ENCODE measurements at regions not wholly inside any gene's neighbourhood (a gene's known extent, or its start where the extent isn't known, plus 50 kb on each side); places are given as distances from the start of the nearest gene placed in this dataset.

- 34% methylated on average over 3 of the region's 3 CpGs for WGBS (ENCODE audit: low lambda C conversion rate)
- no peak for FAIRE-seq
- no peak for TF ChIP-seq CEBPG (CRISPR knock-in tag; IDR thresholded peaks at IDR 0.05)
- no peaks in the 10 kb centered on the region for H4K20me1 ChIP-seq (ENCODE audit: insufficient read depth, low read length)
- H3K27me3 ChIP-seq (ENCODE audit: control insufficient read depth in 1 of 2, insufficient read depth in 2 of 2, low read length in 2 of 2): no peaks in the 10 kb centered on the region
- no peak overlapping the region for H3K4me2 ChIP-seq (ENCODE audit: low read depth, low read length)
- H3K4me1 ChIP-seq (ENCODE audit: insufficient read depth, low read length): no peaks in the 10 kb centered on the region
- no peaks in the 10 kb centered on the region for H3K36me3 ChIP-seq (replicated peaks in 1 of 2; ENCODE audit: control insufficient read depth in 1 of 2, insufficient read depth in 2 of 2, low read length in 2 of 2)
- ChIA-PET POLR2A (no interaction called here), CTCF (ENCODE audit: low intra/inter-chr PET ratio, low total read pairs) (no interaction called here)
- no peak overlapping the region for H3K27ac ChIP-seq (ENCODE audit: extremely low read length, insufficient read depth, low read length)
- H2AFZ ChIP-seq (ENCODE audit: low read length): no peak overlapping the region
- no peaks in the 10 kb centered on the region for H3K9me3 ChIP-seq (ENCODE audit: low read length)
- no TSS peak for BruUV-seq (replicated peaks)
- no peak overlapping the region for H3K4me3 ChIP-seq (replicated peaks in 1 of 3; ENCODE audit: insufficient read depth in 1 of 3, low read depth in 2 of 3, low read length in 3 of 3)
- H3K79me2 ChIP-seq (ENCODE audit: insufficient read depth, low read length): no peaks in the 10 kb centered on the region
- in situ Hi-C loops (cut with HindIII; ENCODE audit: extremely low pct_ligation_motif_present, low pct_unique_long_range_greater_than_20kb): no loop called here
- intact Hi-C loops (cut with micrococcal nuclease; ENCODE audit: unreplicated experiment): no loop called here
- DNase-seq (ENCODE audit: low spot score): no peak
- no peak for ATAC-seq
- H3K9ac ChIP-seq (ENCODE audit: insufficient read depth, low read depth, low read length): no peak overlapping the region
Observed at GRCh38 chr11:15430381-15430780, 315.7 kb downstream of the INSC start.

DNA sequence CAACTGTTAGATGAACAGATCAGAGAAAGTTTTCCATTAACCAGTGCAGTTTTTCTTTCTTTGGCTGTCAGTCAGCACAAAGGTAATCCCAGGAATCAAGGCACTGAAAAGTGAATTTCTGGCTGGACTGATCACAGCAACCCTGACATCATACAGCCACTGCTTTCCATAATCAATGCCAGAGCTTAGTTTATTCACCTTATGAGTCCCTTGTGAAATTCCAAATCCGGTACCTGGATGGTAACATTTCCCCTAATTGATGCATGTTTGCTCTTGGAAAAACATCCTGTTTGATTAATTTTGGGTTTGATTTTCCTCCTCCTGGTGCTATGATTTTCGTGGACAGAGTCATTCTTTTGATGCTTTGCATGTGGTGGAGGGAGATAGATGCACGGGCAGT is 319.8 kb downstream of the INSC start:
- Histone ChIP-seq H4K20me1 (ENCODE audit: insufficient read depth, low read length) (no peaks in the 10 kb centered on the region), H3K27ac (ENCODE audit: extremely low read length, insufficient read depth, low read length) (no peak overlapping the region), H2AFZ (ENCODE audit: low read length) (no peak overlapping the region), H3K4me2 (ENCODE audit: low read depth, low read length) (no peak overlapping the region), H3K4me3 (replicated peaks in 1 of 3; ENCODE audit: insufficient read depth in 1 of 3, low read depth in 2 of 3, low read length in 3 of 3) (no peak overlapping the region), H3K9ac (ENCODE audit: insufficient read depth, low read depth, low read length) (no peak overlapping the region), H3K9me3 (ENCODE audit: low read length) (no peaks in the 10 kb centered on the region), H3K36me3 (replicated peaks in 1 of 2; ENCODE audit: control insufficient read depth in 1 of 2, insufficient read depth in 2 of 2, low read length in 2 of 2) (no peaks in the 10 kb centered on the region), H3K27me3 (ENCODE audit: control insufficient read depth in 1 of 2, insufficient read depth in 2 of 2, low read length in 2 of 2) (no peaks in the 10 kb centered on the region; a peak in 1 of 5 replicates), H3K4me1 (ENCODE audit: insufficient read depth, low read length) (no peaks in the 10 kb centered on the region), H3K79me2 (ENCODE audit: insufficient read depth, low read length) (no peaks in the 10 kb centered on the region)
- ATAC-seq (no peak), DNase-seq (ENCODE audit: low spot score) (no peak), FAIRE-seq (no peak)
- TF ChIP-seq, protein P1, sequence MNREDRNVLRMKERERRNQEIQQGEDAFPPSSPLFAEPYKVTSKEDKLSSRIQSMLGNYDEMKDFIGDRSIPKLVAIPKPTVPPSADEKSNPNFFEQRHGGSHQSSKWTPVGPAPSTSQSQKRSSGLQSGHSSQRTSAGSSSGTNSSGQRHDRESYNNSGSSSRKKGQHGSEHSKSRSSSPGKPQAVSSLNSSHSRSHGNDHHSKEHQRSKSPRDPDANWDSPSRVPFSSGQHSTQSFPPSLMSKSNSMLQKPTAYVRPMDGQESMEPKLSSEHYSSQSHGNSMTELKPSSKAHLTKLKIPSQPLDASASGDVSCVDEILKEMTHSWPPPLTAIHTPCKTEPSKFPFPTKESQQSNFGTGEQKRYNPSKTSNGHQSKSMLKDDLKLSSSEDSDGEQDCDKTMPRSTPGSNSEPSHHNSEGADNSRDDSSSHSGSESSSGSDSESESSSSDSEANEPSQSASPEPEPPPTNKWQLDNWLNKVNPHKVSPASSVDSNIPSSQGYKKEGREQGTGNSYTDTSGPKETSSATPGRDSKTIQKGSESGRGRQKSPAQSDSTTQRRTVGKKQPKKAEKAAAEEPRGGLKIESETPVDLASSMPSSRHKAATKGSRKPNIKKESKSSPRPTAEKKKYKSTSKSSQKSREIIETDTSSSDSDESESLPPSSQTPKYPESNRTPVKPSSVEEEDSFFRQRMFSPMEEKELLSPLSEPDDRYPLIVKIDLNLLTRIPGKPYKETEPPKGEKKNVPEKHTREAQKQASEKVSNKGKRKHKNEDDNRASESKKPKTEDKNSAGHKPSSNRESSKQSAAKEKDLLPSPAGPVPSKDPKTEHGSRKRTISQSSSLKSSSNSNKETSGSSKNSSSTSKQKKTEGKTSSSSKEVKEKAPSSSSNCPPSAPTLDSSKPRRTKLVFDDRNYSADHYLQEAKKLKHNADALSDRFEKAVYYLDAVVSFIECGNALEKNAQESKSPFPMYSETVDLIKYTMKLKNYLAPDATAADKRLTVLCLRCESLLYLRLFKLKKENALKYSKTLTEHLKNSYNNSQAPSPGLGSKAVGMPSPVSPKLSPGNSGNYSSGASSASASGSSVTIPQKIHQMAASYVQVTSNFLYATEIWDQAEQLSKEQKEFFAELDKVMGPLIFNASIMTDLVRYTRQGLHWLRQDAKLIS (CRISPR knock-in tag; IDR thresholded peaks at IDR 0.05): no peak
- BruUV-seq (replicated peaks): no TSS peak
- ChIA-PET POLR2A (no interaction called here), CTCF (ENCODE audit: low intra/inter-chr PET ratio, low total read pairs) (no interaction called here)
- intact Hi-C loops (cut with micrococcal nuclease; ENCODE audit: unreplicated experiment): no loop called here
- in situ Hi-C loops (cut with HindIII; ENCODE audit: extremely low pct_ligation_motif_present, low pct_unique_long_range_greater_than_20kb): no loop called here
- WGBS (ENCODE audit: low lambda C conversion rate): 0% methylated on average over 3 of the region's 3 CpGs
